IPS-18a (cell line): ENCODE measurements at regions not wholly inside any gene's neighbourhood (a gene's known extent, or its start where the extent isn't known, plus 50 kb on each side); places are given as distances from the start of the nearest gene placed in this dataset.

Source experiments
- H3K27ac ChIP-seq: one replicate; pipeline ENCODE4 v1.5.1; 2013; ENCODE audit warnings: low read length
- H3K27me3 ChIP-seq: one replicate; pipeline ENCODE4 v1.6.1; 2013; ENCODE audit warnings: mild to moderate bottlenecking, low read length; ENCODE audit not compliant: control insufficient read depth, insufficient read depth
- H3K36me3 ChIP-seq: one replicate; pipeline ENCODE4 v1.6.1; 2013; ENCODE audit warnings: low read depth, low read length; ENCODE audit not compliant: control insufficient read depth
- H3K4me1 ChIP-seq: one replicate; pipeline ENCODE4 v1.6.1; 2013; ENCODE audit warnings: low read depth, low read length; ENCODE audit not compliant: control insufficient read depth
- H3K4me3 ChIP-seq: one replicate; pipeline ENCODE4 v1.5.1; 2013; ENCODE audit warnings: low read length
- H3K9ac ChIP-seq: one replicate; pipeline ENCODE4 v1.6.1; 2013; ENCODE audit warnings: mild to moderate bottlenecking, low read length, moderate library complexity
- H3K9me3 ChIP-seq: one replicate; pipeline ENCODE4 v1.6.1; 2013; ENCODE audit warnings: low read depth, low read length; ENCODE audit not compliant: control insufficient read depth

DNA sequence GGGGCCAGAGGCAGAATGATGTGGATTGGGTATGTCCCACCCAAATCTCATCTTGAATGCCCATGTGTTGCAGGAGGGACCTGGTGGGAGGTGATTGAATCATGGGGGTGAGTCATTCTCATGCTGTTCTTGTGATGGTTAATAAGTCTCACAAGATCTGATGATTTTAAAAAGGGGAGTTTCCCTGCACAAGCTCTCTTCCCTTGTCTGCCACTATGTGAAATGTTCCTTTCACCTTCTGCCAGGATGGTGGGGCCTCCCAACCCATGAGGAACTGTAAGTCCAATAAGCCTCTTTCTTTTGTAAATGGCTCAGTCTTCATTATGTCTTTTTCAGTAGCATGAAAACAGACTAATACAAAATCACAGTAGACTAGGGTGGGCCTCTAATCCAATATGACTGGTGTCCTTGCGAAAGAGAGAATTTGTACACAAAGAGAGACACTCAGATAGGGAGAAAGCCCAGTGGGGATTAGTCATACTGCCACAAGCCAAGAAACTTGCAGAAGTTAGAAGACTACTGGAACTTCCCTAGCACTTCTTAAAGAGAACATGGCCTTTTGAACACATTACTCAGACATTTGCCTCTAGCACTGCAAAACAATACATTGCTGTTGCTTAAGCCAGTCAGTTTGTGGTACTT, 68.4 kb downstream of the ANXA1 start:
- Histone ChIP-seq H3K4me1 (peaks cover 16% of the 10 kb centered on the region), H3K27ac (no peak overlapping the region), H3K4me3 (no peak overlapping the region), H3K27me3 (no peaks in the 10 kb centered on the region), H3K9ac (no peak overlapping the region), H3K9me3 (peaks cover 4% of the 10 kb centered on the region), H3K36me3 (no peaks in the 10 kb centered on the region)

DNA sequence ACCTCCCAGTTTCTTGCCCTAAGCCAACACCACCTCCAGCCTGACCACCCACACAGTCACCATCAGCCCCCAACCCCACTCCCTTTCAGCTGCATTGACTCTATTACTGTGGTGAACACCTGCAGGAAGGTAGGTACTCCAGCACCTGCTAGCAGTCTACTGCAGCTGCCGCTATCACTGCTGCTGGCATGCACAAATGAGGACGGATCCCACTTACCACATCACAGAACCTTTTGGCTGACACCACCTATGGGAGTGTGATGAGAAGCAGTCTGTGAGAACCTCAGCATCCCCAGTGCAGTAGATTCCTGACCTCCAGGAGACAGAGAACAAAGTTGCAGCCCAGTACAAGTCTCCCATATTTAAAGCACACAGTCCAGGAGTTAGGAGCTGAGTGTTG, 71.9 kb downstream of the ANXA1 start:
- H3K36me3 ChIP-seq = no peaks in the 10 kb centered on the region

DNA sequence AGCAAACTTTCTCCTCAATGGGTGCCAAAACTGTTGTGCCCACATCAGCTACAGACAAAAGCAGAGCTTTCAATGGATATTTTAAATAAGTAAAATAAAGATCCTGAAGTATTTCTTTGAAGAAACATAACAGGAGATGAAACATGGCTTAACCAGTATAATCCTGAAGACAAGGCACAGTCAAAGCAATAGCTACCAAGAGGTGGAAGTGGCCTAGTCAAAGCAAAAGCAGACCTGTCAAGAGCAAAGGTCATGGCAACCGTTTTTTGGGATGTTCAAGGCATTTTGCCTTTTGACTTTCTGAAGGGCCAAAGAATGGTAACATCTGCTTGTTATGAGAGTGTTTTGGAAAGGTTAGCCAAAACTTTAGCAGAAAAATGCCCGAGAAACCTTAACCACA, 77.9 kb downstream of the ANXA1 start:
- no peaks in the 10 kb centered on the region for H3K27me3 ChIP-seq
- no peaks in the 10 kb centered on the region for H3K36me3 ChIP-seq
- H3K9ac ChIP-seq = no peak overlapping the region
- no peak overlapping the region for H3K27ac ChIP-seq
- H3K4me3 ChIP-seq = no peak overlapping the region
- peaks cover 3% of the 10 kb centered on the region for H3K4me1 ChIP-seq
- H3K9me3 ChIP-seq = no peaks in the 10 kb centered on the region

More for the DNA sequence above, 71.9 kb downstream of the ANXA1 start:
- no peak overlapping the region for H3K9ac ChIP-seq
- H3K4me3 ChIP-seq = no peak overlapping the region
- peaks cover 3% of the 10 kb centered on the region for H3K4me1 ChIP-seq
- no peaks in the 10 kb centered on the region for H3K9me3 ChIP-seq
- no peaks in the 10 kb centered on the region for H3K27me3 ChIP-seq
- no peak overlapping the region for H3K27ac ChIP-seq

DNA sequence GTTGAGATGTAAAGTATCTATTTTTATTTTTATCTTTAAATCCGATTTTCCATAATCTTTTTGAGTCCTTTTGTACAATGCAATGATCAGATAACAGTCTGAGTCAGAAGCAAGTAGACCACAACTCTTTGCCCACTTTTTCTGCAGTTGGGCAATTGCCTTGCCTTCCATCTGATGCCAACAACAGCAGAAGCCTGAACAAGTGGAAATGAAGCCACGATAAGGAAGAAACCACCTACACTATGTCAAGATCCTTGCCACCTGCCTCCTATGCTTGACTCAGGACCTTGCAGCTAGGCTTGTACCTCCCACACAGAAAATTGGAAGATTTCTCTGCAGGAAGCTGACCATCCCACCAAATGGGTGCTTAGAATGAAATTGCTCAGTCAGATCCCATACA, 78.6 kb downstream of the ANXA1 start:
- H3K9me3 ChIP-seq = no peaks in the 10 kb centered on the region
- H3K36me3 ChIP-seq = no peaks in the 10 kb centered on the region
- no peak overlapping the region for H3K9ac ChIP-seq
- H3K4me3 ChIP-seq = no peak overlapping the region
- no peaks in the 10 kb centered on the region for H3K4me1 ChIP-seq
- no peaks in the 10 kb centered on the region for H3K27me3 ChIP-seq
- no peak overlapping the region for H3K27ac ChIP-seq

DNA sequence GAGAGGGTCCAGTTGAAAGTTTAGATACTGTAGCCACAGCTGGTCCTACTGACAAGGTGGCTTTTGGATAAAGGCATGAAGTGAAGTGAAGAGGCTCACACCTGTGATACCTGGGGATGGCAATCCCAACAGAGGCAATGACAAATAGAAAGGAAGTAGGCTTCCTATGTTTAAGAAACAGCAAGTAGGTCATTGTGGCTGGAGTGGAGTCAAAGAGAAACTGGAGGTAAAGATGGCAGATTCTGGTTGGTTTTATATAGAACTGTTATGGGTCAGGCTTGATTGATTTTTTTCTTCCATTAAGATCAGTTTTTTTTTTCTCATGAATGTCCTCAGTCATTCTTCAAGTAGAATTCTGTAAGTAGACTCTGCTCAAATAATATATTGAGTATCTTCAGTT, 79.5 kb downstream of the ANXA1 start:
- H3K9ac ChIP-seq = no peak overlapping the region
- H3K27me3 ChIP-seq = no peaks in the 10 kb centered on the region
- H3K36me3 ChIP-seq = no peaks in the 10 kb centered on the region
- H3K4me1 ChIP-seq = no peaks in the 10 kb centered on the region
- H3K9me3 ChIP-seq = no peaks in the 10 kb centered on the region
- H3K4me3 ChIP-seq = no peak overlapping the region
- no peak overlapping the region for H3K27ac ChIP-seq

DNA sequence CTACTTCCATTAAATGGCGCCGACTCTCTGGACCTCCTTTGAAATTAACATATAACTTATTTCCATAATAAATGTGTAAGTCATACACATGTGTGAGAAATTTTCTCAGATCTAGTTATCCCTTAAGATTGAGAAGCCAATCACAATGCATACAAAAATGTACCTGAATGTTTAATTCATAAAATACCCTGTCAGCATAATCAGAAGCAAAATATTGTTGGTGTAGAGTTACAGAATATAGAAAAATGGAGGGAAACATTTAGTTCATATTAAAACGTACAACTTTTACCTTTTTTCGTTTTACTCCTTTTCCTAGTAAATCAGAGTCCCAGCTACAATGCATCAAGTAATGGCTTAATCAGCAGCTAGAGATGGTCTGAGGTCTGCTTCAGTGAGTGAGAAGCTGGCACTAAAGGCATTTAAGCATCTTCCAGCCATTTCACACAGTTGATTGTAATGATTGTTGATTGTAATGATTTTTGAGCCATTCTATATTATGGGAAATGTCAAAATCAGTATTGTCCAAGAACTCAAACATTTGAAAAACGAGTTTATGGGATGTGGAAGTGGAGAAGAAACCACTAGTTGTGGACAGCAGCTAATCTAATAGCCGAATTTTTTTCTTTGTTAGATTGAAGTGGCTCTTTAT, 81.8 kb downstream of the ANXA1 start:
- Histone ChIP-seq H3K27me3 (no peaks in the 10 kb centered on the region), H3K36me3 (no peaks in the 10 kb centered on the region), H3K9me3 (no peaks in the 10 kb centered on the region), H3K4me1 (no peaks in the 10 kb centered on the region), H3K9ac (no peak overlapping the region), H3K27ac (no peak overlapping the region), H3K4me3 (no peak overlapping the region)

DNA sequence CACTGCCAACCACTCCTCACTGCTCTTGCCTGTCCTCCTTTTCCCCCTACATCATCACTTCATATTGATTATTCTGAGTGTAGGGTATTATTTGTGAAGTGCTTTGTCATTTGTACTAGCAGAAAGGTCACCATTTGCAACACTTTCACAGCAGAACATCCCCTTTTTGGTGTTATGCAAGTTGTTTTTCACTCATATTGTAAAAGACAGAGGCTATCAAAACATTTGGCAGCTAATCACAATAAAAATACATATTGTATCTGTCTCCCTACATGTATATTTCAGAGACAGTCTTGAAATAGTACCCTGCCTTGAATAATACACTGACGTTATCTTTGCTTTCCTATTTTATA, 82.3 kb downstream of the ANXA1 start:
- no peaks in the 10 kb centered on the region for H3K9me3 ChIP-seq
- H3K36me3 ChIP-seq = no peaks in the 10 kb centered on the region
- no peaks in the 10 kb centered on the region for H3K4me1 ChIP-seq
- H3K4me3 ChIP-seq = no peak overlapping the region
- H3K27me3 ChIP-seq = no peaks in the 10 kb centered on the region
- no peak overlapping the region for H3K9ac ChIP-seq
- H3K27ac ChIP-seq = no peak overlapping the region

DNA sequence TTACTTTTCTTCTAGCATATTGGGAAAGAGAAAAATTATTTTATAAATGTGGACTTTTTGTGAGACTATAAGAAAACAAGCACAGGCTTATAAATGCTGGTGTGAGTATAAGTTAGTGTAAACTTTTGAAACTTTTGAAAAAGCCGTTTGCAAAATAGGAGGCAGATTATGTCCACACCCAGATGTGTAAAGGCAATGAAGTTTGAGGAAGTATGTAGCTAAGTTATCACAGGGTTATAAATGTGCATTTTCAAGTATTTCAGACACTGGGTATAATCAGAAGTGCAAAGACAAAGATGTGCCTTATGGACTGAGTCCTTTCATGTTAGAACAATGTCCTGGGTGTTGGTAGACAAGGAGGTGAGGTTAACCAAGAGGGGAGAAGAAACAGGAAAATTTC, 85.5 kb downstream of the ANXA1 start:
- Histone ChIP-seq H3K9me3 (no peaks in the 10 kb centered on the region), H3K4me1 (no peaks in the 10 kb centered on the region), H3K4me3 (no peak overlapping the region), H3K9ac (no peak overlapping the region), H3K27me3 (no peaks in the 10 kb centered on the region), H3K27ac (no peak overlapping the region), H3K36me3 (no peaks in the 10 kb centered on the region)

DNA sequence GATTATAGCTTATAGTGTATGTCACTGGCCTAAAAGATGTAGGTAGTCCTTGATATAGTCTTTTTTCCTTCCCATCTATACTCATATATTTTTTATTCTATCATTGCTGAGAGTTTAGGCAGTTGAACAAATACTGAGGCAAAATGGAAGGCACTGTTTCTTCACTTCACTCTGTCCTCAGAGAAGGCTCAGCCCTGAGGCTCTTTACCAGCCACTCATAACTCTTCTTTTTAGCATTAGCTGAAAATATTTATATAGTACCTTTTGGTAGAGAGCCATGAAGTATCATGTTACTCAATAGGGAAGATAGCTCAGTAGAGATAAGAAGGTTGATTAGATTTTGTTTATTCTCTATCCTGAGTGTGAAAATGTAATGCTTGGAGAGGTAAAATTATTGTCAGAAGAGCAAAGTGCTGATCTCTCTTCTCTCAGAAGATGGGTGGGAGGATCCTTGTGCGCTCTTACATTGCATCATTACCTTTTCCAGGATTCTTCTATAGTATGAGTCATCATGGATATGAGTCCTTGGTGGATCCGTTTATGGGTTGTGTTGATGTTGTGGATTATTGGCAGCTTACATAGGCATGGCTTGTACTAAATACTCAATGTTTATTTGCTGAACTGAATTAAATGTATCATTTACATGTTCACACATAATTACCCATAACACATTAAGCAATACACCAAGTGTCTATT, 88.1 kb downstream of the ANXA1 start:
- no peak overlapping the region for H3K9ac ChIP-seq
- no peaks in the 10 kb centered on the region for H3K9me3 ChIP-seq
- H3K4me3 ChIP-seq = no peak overlapping the region
- H3K4me1 ChIP-seq = peaks cover 5% of the 10 kb centered on the region
- no peak overlapping the region for H3K27ac ChIP-seq
- H3K27me3 ChIP-seq = no peaks in the 10 kb centered on the region
- H3K36me3 ChIP-seq = no peaks in the 10 kb centered on the region

DNA sequence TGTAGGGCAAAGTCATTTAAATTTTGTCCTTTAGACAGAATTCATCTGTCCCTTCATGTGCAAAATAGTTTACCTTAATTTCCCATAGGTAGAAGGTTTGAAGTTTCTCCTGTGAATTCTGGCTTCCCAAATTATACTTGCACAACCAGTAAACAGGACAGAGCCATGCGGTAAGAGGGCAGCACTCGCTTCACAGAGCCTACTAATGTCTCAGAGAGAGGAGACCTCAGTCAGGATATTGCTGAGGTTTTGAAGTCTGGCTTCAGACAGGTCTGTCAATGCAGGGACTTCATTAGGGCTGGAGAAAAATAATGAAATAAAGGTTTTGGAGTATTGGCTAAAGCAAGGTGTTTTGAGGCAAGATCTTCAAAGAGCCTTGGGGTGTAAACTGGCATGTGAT, 91.4 kb downstream of the ANXA1 start:
- Histone ChIP-seq H3K36me3 (no peaks in the 10 kb centered on the region), H3K27me3 (no peaks in the 10 kb centered on the region), H3K4me1 (peaks cover 8% of the 10 kb centered on the region), H3K27ac (no peak overlapping the region), H3K9me3 (no peaks in the 10 kb centered on the region), H3K4me3 (no peak overlapping the region), H3K9ac (no peak overlapping the region)

DNA sequence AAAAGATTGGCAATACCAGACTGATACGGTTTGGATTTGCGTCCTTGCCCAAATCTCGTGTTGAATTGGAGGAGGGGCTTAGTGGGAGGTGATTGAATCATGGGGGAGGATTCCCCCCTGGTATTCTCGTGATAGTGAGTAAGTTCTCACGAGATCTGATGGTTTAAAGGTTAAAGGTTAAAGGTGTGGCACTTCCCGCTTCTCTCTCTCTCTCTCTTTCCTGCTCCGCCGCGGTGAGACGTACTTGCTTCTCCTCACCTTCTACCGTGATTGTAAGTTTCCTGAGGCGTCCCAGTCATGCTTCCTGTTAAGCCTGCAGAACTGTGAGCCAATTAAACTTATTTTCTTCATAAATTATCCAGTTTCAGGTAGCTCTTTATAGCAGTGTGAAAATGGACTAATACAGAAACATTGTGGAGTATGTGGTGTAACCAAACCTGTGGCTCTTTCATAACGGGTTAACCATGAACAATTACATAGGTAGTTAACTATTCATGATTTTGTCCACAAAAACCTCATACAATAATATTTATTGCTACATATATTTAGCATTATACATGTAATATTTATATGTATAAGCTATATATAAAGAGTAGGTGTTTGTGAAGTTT, 107.5 kb downstream of the ANXA1 start:
- H3K9ac ChIP-seq = no peak overlapping the region
- H3K4me3 ChIP-seq = no peak overlapping the region
- H3K27ac ChIP-seq = no peak overlapping the region
- H3K27me3 ChIP-seq = no peaks in the 10 kb centered on the region
- no peaks in the 10 kb centered on the region for H3K36me3 ChIP-seq
- H3K4me1 ChIP-seq = no peaks in the 10 kb centered on the region
- H3K9me3 ChIP-seq = no peaks in the 10 kb centered on the region
